ENCODE measurements at regions not wholly inside any gene's neighbourhood (a gene's known extent, or its start where the extent isn't known, plus 50 kb on each side); places are given as distances from the start of the nearest gene placed in this dataset.

GRCh38 chr20:23193801-23194384 lies 107.8 kb upstream of the CD93 start:
- H3K4me3 ChIP-seq (ENCODE audit: low read length in 3 of 3): no peak overlapping the region
- no peaks in the 10 kb centered on the region for H3K36me3 ChIP-seq (ENCODE audit: control insufficient read depth in 2 of 3, insufficient read depth in 3 of 3, low read length in 3 of 3)
- H3K27ac ChIP-seq (ENCODE audit: low read depth in 2 of 2, low read length in 2 of 2): no peak overlapping the region
- intact Hi-C loops (cut with DNase I): no loop called here
- no peaks in the 10 kb centered on the region for H3K4me1 ChIP-seq (ENCODE audit: control insufficient read depth in 2 of 3, insufficient read depth in 2 of 3, low read depth in 1 of 3, low read length in 3 of 3)
- no peak for FAIRE-seq
- H3K9me3 ChIP-seq (ENCODE audit: control insufficient read depth in 2 of 3, insufficient read depth in 1 of 3, low read length in 3 of 3): peaks cover 0 to under 1% (median 0%) of the 10 kb centered on the region in 3 donors
- DNase-seq: no peak
- H3K27me3 ChIP-seq (ENCODE audit: control insufficient read depth, insufficient read depth, low read length): no peaks in the 10 kb centered on the region
- H3K9ac ChIP-seq (ENCODE audit: low read length in 3 of 3): no peak overlapping the region
- no peak for TF ChIP-seq CTCF (IDR thresholded peaks at IDR 0.05; ENCODE audit: borderline replicate concordance, extremely low read depth, insufficient read depth)

- intact Hi-C loops (cut with DNase I): no loop called here
- Histone ChIP-seq H3K4me1 (ENCODE audit: control insufficient read depth in 2 of 3, insufficient read depth in 2 of 3, low read depth in 1 of 3, low read length in 3 of 3) (peaks cover 0 to 9% (median 5%) of the 10 kb centered on the region in 3 donors), H3K9me3 (ENCODE audit: control insufficient read depth in 2 of 3, insufficient read depth in 1 of 3, low read length in 3 of 3) (peaks cover 0 to 1% (median 0%) of the 10 kb centered on the region in 3 donors), H3K4me3 (ENCODE audit: low read length in 3 of 3) (no peak overlapping the region), H3K36me3 (ENCODE audit: control insufficient read depth in 2 of 3, insufficient read depth in 3 of 3, low read length in 3 of 3) (no peaks in the 10 kb centered on the region), H3K27me3 (ENCODE audit: control insufficient read depth, insufficient read depth, low read length) (no peaks in the 10 kb centered on the region), H3K9ac (ENCODE audit: low read length in 3 of 3) (no peak overlapping the region), H3K27ac (ENCODE audit: low read depth in 2 of 2, low read length in 2 of 2) (no peak overlapping the region)
- FAIRE-seq: no peak
- no peak for TF ChIP-seq CTCF (IDR thresholded peaks at IDR 0.05; ENCODE audit: borderline replicate concordance, extremely low read depth, insufficient read depth)
- DNase-seq: no peak
Measured at GRCh38 chr20:23192469-23192868, 106.3 kb upstream of the CD93 start.

GRCh38 chr20:23190557-23190956 lies 104.4 kb upstream of the CD93 start:
- DNase-seq: no peak
- H3K36me3 ChIP-seq (ENCODE audit: control insufficient read depth in 2 of 3, insufficient read depth in 3 of 3, low read length in 3 of 3): no peaks in the 10 kb centered on the region
- H3K4me3 ChIP-seq (ENCODE audit: low read length in 3 of 3): no peak overlapping the region
- no peak for TF ChIP-seq CTCF (IDR thresholded peaks at IDR 0.05; ENCODE audit: borderline replicate concordance, extremely low read depth, insufficient read depth)
- H3K4me1 ChIP-seq (ENCODE audit: control insufficient read depth in 2 of 3, insufficient read depth in 2 of 3, low read depth in 1 of 3, low read length in 3 of 3): peaks cover 0 to 10% (median 5%) of the 10 kb centered on the region in 3 donors
- no peaks in the 10 kb centered on the region for H3K27me3 ChIP-seq (ENCODE audit: control insufficient read depth, insufficient read depth, low read length)
- H3K9me3 ChIP-seq (ENCODE audit: control insufficient read depth in 2 of 3, insufficient read depth in 1 of 3, low read length in 3 of 3): peaks cover 0 to 1% (median 0%) of the 10 kb centered on the region in 3 donors
- intact Hi-C loops (cut with DNase I): no loop called here
- H3K9ac ChIP-seq (ENCODE audit: low read length in 3 of 3): no peak overlapping the region
- no peak overlapping the region for H3K27ac ChIP-seq (ENCODE audit: low read depth in 2 of 2, low read length in 2 of 2)
- FAIRE-seq: no peak

GRCh38 chr20:23189854-23190253 lies 103.7 kb upstream of the CD93 start:
- intact Hi-C loops (cut with DNase I): no loop called here
- H3K9me3 ChIP-seq (ENCODE audit: control insufficient read depth in 2 of 3, insufficient read depth in 1 of 3, low read length in 3 of 3): peaks cover 0 to 1% (median 0%) of the 10 kb centered on the region in 3 donors
- H3K4me3 ChIP-seq (ENCODE audit: low read length in 3 of 3): no peak overlapping the region
- H3K4me1 ChIP-seq (ENCODE audit: control insufficient read depth in 2 of 3, insufficient read depth in 2 of 3, low read depth in 1 of 3, low read length in 3 of 3): peaks cover 0 to 10% (median 5%) of the 10 kb centered on the region in 3 donors
- no peak for TF ChIP-seq CTCF (IDR thresholded peaks at IDR 0.05; ENCODE audit: borderline replicate concordance, extremely low read depth, insufficient read depth)
- no peaks in the 10 kb centered on the region for H3K27me3 ChIP-seq (ENCODE audit: control insufficient read depth, insufficient read depth, low read length)
- H3K36me3 ChIP-seq (ENCODE audit: control insufficient read depth in 2 of 3, insufficient read depth in 3 of 3, low read length in 3 of 3): no peaks in the 10 kb centered on the region
- FAIRE-seq: no peak
- DNase-seq: no peak
- no peak overlapping the region for H3K27ac ChIP-seq (ENCODE audit: low read depth in 2 of 2, low read length in 2 of 2)
- H3K9ac ChIP-seq (ENCODE audit: low read length in 3 of 3): no peak overlapping the region

Data from kidney (tissue), 13 donors.